GM19463 (cell line): ENCODE measurements at regions not wholly inside any gene's neighbourhood (a gene's known extent, or its start where the extent isn't known, plus 50 kb on each side); places are given as distances from the start of the nearest gene placed in this dataset.
A peak's percentile ranks its signal among the peaks of the same experiment; 100 is the strongest.

Source experiments
- ATAC-seq: cut with Tn5 transposase; IDR thresholded peaks from one replicate; pipeline ENCODE4 v1.9.1; 2021; ENCODE audit warnings: mild to moderate bottlenecking, moderate library complexity; ENCODE audit not compliant: unreplicated experiment

GRCh38 chr1:73953586-73953985, 244.4 kb downstream of the LRRIQ3 start:
- ATAC-seq, result no peak

- no peak for ATAC-seq
Observed at GRCh38 chr1:73953186-73953585, 244.8 kb downstream of the LRRIQ3 start.

GRCh38 chr1:73948055-73948454, 249.9 kb downstream of the LRRIQ3 start:
- ATAC-seq, result no peak

GRCh38 chr1:73947009-73947408, 251.0 kb downstream of the LRRIQ3 start:
- peak; percentile 67 for ATAC-seq

- no peak for ATAC-seq
Observed at GRCh38 chr1:73943270-73943669, 254.7 kb downstream of the LRRIQ3 start.

GRCh38 chr1:73930293-73930692, 267.7 kb downstream of the LRRIQ3 start:
- no peak for ATAC-seq

GRCh38 chr1:73914951-73915350, 283.0 kb downstream of the LRRIQ3 start:
- ATAC-seq, result no peak

- ATAC-seq, result no peak
Observed at GRCh38 chr1:73913025-73913424, 285.0 kb downstream of the LRRIQ3 start.

- peak; percentile 41 for ATAC-seq
Observed at GRCh38 chr1:73911849-73912248, 286.1 kb downstream of the LRRIQ3 start.

GRCh38 chr1:73910466-73910865, 287.5 kb downstream of the LRRIQ3 start:
- peak; percentile 46 for ATAC-seq

GRCh38 chr1:73910062-73910461, 287.9 kb downstream of the LRRIQ3 start:
- no peak for ATAC-seq

GRCh38 chr1:73909043-73909562, 288.9 kb downstream of the LRRIQ3 start:
- ATAC-seq, result peak; percentile 38

- ATAC-seq, result no peak
Observed at GRCh38 chr1:73907051-73907450, 290.9 kb downstream of the LRRIQ3 start.

- no peak for ATAC-seq
Observed at GRCh38 chr1:73903092-73903491, 294.9 kb downstream of the LRRIQ3 start.

GRCh38 chr1:73901738-73902137, 296.2 kb downstream of the LRRIQ3 start:
- ATAC-seq, result no peak

GRCh38 chr1:73899311-73899710, 298.7 kb downstream of the LRRIQ3 start:
- ATAC-seq, result peak; percentile 41

GRCh38 chr1:73898540-73898939, 299.4 kb downstream of the LRRIQ3 start:
- no peak for ATAC-seq

- no peak for ATAC-seq
Observed at GRCh38 chr1:73887412-73887811, 310.6 kb downstream of the LRRIQ3 start.

GRCh38 chr1:73886716-73887115, 311.3 kb downstream of the LRRIQ3 start:
- no peak for ATAC-seq

GRCh38 chr1:73874806-73875205, 323.2 kb downstream of the LRRIQ3 start:
- no peak for ATAC-seq

- ATAC-seq, result no peak
Observed at GRCh38 chr1:73868810-73869336, 329.1 kb downstream of the LRRIQ3 start.

GRCh38 chr1:73862355-73862754, 335.6 kb downstream of the LRRIQ3 start:
- no peak for ATAC-seq

GRCh38 chr1:73860421-73860950, 337.5 kb downstream of the LRRIQ3 start:
- no peak for ATAC-seq
